DND-41 (cell line): ENCODE measurements at regions not wholly inside any gene's neighbourhood (a gene's known extent, or its start where the extent isn't known, plus 50 kb on each side); places are given as distances from the start of the nearest gene placed in this dataset.

Experiments used
- ATAC-seq: fragments of 200-7000 bp; cut with Tn5 transposase; 3 replicates; pipeline ENCODE4 v1.9.1; 2021; ENCODE audit warnings: low read depth; ENCODE audit not compliant: insufficient read depth
- DNase-seq: peaks from one replicate; pipeline ENCODE4 v3.0.0-alpha.2; 2020
- H2AFZ ChIP-seq: 2 replicates; pipeline ENCODE4 v1.6.0; 2012; ENCODE audit warnings: low read depth, low read length
- H3K27ac ChIP-seq: 2 replicates; pipeline ENCODE4 v1.5.1; 2012; ENCODE audit warnings: low read length, inconsistent platforms
- H3K27me3 ChIP-seq: fragments of 200-600 bp; sonication (generic); 2 replicates; pipeline ENCODE4 v1.6.0; 2012; ENCODE audit warnings: low read length, mild to moderate bottlenecking, inconsistent platforms; ENCODE audit not compliant: insufficient read depth, poor library complexity
- H3K36me3 ChIP-seq: 2 replicates; pipeline ENCODE4 v1.5.1; 2012; ENCODE audit warnings: low read length, inconsistent platforms; ENCODE audit not compliant: insufficient read depth
- H3K4me1 ChIP-seq: 2 replicates; pipeline ENCODE4 v1.5.1; 2012; ENCODE audit warnings: mild to moderate bottlenecking, low read length; ENCODE audit not compliant: insufficient read depth
- H3K4me2 ChIP-seq: 2 replicates; pipeline ENCODE4 v1.6.0; 2012; ENCODE audit warnings: mild to moderate bottlenecking, moderate library complexity, low read length, inconsistent platforms; ENCODE audit not compliant: insufficient read depth
- H3K4me3 ChIP-seq, 2 experiments: fragments of 200-600 bp in 1 of 2; shearing (Covaris generic) in 1 of 2; 2 replicates each; pipeline ENCODE4 v1.5.1; 2012 to 2016; ENCODE audit warnings: inconsistent platforms in 2 of 2, low read length in 2 of 2, mild to moderate bottlenecking in 2 of 2, low read depth in 1 of 2, moderate library complexity in 1 of 2
- H3K79me2 ChIP-seq: 2 replicates; pipeline ENCODE4 v1.6.0; 2012; ENCODE audit warnings: low read length, inconsistent platforms; ENCODE audit not compliant: insufficient read depth
- H3K9ac ChIP-seq: 2 replicates; pipeline ENCODE4 v1.6.0; 2012; ENCODE audit warnings: low read depth, mild to moderate bottlenecking, inconsistent platforms, low read length, moderate library complexity
- H3K9me3 ChIP-seq: 2 replicates; pipeline ENCODE4 v1.5.1; 2012; ENCODE audit warnings: low read length, moderate library complexity, mild to moderate bottlenecking, inconsistent platforms; ENCODE audit not compliant: insufficient read depth, severe bottlenecking
- H4K20me1 ChIP-seq: 2 replicates; pipeline ENCODE4 v1.6.0; 2012; ENCODE audit warnings: low read length; ENCODE audit not compliant: insufficient read depth
- CTCF ChIP-seq: IDR thresholded peaks from 2 replicates; pipeline ENCODE4 v1.5.1; 2012; ENCODE audit warnings: borderline replicate concordance, low read length, moderate library complexity, mild to moderate bottlenecking; ENCODE audit not compliant: poor library complexity, severe bottlenecking; ENCODE audit errors: extremely low read depth
- EZH2 ChIP-seq: IDR thresholded peaks from 3 replicates; pipeline ENCODE4 v1.6.1; 2012; ENCODE audit warnings: borderline replicate concordance, low read depth, mild to moderate bottlenecking, moderate library complexity, low read length, inconsistent platforms; ENCODE audit not compliant: severe bottlenecking

GRCh38 chr9:13502484-13502883 is 223.0 kb upstream of the MPDZ start:
- Histone ChIP-seq H3K9ac (no peak overlapping the region), H4K20me1 (no peaks in the 10 kb centered on the region), H3K4me2 (no peak overlapping the region), H3K9me3 (no peaks in the 10 kb centered on the region), H3K36me3 (no peaks in the 10 kb centered on the region), H3K79me2 (no peaks in the 10 kb centered on the region), H3K27ac (no peak overlapping the region), H3K27me3 (no peaks in the 10 kb centered on the region), H3K4me1 (no peaks in the 10 kb centered on the region), H2AFZ (no peak overlapping the region), H3K4me3 (no peak overlapping the region)
- ATAC-seq (no peak), DNase-seq (no peak)
- TF ChIP-seq EZH2 (no peak), CTCF (no peak)

GRCh38 chr9:13501018-13501417 is 221.5 kb upstream of the MPDZ start:
- Histone ChIP-seq H3K4me3 (no peak overlapping the region), H3K9me3 (no peaks in the 10 kb centered on the region), H3K9ac (no peak overlapping the region), H3K79me2 (no peaks in the 10 kb centered on the region), H2AFZ (no peak overlapping the region), H3K27me3 (no peaks in the 10 kb centered on the region), H3K27ac (no peak overlapping the region), H3K36me3 (no peaks in the 10 kb centered on the region), H4K20me1 (no peaks in the 10 kb centered on the region), H3K4me2 (no peak overlapping the region), H3K4me1 (no peaks in the 10 kb centered on the region)
- ATAC-seq (no peak), DNase-seq (no peak)
- TF ChIP-seq CTCF (no peak), EZH2 (no peak)

GRCh38 chr9:13500034-13500433 is 220.5 kb upstream of the MPDZ start:
- ATAC-seq: no peak

More at GRCh38 chr9:13500034-13500433, 220.5 kb upstream of the MPDZ start:
- no peak overlapping the region for H3K4me2 ChIP-seq
- no peaks in the 10 kb centered on the region for H3K9me3 ChIP-seq
- no peaks in the 10 kb centered on the region for H3K79me2 ChIP-seq
- no peaks in the 10 kb centered on the region for H4K20me1 ChIP-seq
- TF ChIP-seq EZH2 (no peak), CTCF (no peak)
- no peaks in the 10 kb centered on the region for H3K27me3 ChIP-seq
- DNase-seq: no peak
- H2AFZ ChIP-seq: no peak overlapping the region
- H3K36me3 ChIP-seq: no peaks in the 10 kb centered on the region
- H3K4me1 ChIP-seq: no peaks in the 10 kb centered on the region
- H3K27ac ChIP-seq: no peak overlapping the region
- H3K4me3 ChIP-seq: no peak overlapping the region
- no peak overlapping the region for H3K9ac ChIP-seq
